GM20000 (cell line): ENCODE measurements at regions not wholly inside any gene's neighbourhood (a gene's known extent, or its start where the extent isn't known, plus 50 kb on each side); places are given as distances from the start of the nearest gene placed in this dataset.

Experiments
- DNase-seq: peaks from one replicate; pipeline ENCODE4 v3.0.0; 2012; ENCODE audit warnings: low spot score
- TF ChIP-seq, protein P1 (sequence below): IDR thresholded peaks from 2 replicates; pipeline ENCODE4 v1.5.1; 2012; ENCODE audit warnings: mild to moderate bottlenecking, control low read depth; ENCODE audit errors: extremely low read depth, missing control alignments

DNA sequence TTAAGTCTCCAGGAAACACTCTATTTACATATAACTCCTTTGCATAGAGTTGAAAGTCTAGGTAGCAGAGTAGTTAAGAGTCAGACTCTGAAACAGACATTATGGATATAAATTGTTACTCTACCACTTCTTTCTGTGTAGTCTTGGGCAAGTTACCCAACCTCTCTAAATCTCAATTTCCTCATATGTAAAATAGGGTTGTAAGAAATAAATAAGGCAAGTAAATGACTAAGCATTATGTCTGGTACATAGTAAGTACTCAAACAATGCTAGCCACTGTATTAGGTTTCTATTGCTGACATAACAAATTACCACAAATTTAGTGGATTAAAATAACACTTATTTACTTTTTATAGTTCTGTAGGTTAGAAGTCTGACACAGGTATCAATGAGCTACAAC is 394.1 kb downstream of the PRDM5 start:
- TF ChIP-seq, protein P1, sequence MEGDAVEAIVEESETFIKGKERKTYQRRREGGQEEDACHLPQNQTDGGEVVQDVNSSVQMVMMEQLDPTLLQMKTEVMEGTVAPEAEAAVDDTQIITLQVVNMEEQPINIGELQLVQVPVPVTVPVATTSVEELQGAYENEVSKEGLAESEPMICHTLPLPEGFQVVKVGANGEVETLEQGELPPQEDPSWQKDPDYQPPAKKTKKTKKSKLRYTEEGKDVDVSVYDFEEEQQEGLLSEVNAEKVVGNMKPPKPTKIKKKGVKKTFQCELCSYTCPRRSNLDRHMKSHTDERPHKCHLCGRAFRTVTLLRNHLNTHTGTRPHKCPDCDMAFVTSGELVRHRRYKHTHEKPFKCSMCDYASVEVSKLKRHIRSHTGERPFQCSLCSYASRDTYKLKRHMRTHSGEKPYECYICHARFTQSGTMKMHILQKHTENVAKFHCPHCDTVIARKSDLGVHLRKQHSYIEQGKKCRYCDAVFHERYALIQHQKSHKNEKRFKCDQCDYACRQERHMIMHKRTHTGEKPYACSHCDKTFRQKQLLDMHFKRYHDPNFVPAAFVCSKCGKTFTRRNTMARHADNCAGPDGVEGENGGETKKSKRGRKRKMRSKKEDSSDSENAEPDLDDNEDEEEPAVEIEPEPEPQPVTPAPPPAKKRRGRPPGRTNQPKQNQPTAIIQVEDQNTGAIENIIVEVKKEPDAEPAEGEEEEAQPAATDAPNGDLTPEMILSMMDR: no peak
- DNase-seq: no peak

DNA sequence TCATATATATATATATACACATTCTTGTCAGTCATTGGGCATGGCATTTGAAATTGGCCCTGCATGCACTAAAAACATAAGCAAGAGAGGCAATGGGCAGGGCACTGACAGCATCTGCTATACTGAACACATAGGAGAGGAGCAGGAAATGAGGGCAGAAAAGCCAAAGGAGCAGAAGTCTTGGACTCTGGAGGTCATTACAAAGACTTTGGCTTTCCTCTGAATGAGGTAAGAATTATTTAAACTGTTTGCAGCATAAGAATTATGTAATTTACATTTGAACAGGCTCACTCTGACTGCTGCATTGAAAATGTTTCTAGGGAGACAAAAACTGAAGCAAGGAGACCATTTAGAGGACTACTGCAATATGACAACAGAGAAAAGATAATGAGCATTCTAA is 396.5 kb downstream of the PRDM5 start:
- no peak for DNase-seq

DNA sequence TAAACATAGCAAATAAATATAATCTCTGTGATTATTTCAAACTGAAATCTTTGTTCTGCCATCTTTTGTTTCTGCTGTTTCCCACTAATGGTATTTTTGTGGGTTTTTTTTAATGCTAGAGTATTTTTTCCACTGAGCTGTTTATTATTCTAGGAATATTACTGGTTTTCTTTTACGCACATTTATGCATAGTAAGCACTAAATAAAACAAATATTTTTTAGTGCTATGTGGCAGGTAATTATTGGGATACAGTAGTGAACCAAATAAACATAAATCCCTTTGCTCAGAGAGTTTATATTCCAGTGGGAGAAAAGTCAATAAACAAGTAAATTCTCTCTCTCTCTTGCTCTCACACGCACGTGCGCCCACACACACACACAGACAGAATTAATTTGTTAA is 397.4 kb downstream of the PRDM5 start:
- no peak for DNase-seq
- TF ChIP-seq, protein P1: no peak

More for the DNA sequence above, 396.5 kb downstream of the PRDM5 start:
- TF ChIP-seq, protein P1: no peak

DNA sequence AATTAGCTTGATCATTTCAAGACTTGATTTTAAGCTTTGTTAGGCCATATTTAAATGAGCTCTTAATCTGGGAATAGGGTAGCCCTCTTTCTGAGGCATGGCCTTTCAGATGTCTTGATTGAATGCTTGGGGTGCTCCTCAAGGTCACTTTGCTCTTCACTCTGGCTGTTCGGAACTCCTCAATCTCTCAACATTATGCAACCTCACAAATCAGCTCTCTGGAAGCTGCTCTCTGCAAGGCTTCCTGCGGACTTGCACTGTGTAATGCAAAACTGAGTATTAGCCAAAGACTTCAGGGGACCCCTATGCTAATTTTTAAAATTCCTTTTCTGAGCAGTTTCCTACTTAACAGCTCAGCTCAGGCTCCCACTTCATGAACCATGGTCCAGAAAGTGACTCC is 398.3 kb downstream of the PRDM5 start:
- TF ChIP-seq, protein P1: no peak
- no peak for DNase-seq

DNA sequence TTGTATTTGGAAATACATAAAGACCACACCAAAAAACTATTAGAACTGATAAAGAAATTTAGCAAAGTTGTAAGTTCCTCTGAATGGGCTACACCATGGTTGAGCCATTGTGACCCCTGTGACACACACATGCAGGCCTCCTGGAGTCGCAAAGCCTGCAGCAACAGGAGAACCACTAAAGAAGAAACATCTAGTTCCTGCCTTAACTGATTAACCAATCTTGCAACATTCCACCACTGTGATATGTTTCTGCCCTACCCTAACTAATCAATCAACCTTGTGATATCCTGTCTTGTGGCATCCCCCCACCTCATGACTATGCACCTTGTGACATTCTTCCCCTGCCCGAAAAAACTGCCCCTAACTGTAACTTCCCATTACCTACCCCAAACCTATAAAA is 401.8 kb downstream of the PRDM5 start:
- TF ChIP-seq, protein P1: no peak

DNA sequence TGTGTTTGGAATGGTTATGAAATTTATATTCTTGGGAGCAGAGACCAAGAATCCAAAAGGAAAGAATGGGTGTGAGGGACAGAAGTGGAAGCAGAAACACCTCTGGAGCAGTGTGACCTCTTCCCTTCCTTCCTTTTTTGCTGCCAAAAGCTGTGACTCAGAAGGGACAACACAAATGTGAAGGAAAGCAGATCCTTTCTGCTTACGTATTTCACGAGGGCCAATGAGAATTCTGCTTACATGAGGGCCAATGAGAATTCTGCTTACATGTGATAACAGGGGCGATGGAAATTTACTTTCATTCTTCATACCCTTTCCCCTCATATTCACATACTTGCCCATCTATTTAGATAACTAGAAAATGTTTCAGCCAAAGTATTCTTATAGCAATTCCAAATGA is 404.6 kb downstream of the PRDM5 start:
- DNase-seq: no peak
- TF ChIP-seq, protein P1: no peak

More for the DNA sequence above, 401.8 kb downstream of the PRDM5 start:
- no peak for DNase-seq

DNA sequence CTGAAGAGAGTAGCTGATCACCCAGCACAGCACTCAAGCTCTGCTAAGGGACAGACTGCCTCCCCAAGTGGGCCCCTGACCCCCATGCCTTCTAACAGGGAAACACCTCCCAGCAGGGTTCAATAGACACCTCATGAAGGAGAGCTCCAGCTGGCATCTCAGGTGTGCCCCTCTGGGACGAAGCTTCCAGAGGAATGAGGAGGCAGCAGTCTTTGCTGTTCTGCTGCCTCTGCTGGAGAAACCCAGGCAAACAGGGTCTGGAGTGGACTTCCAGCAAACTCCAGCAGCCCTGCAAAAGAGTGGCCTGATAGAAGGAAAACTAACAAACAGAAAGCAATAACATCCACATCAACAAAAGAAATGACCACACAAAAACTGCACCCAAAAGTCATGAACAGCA is 412.8 kb downstream of the PRDM5 start:
- TF ChIP-seq, protein P1: no peak
- DNase-seq: no peak
